CD14-positive monocyte (primary cell): ENCODE measurements at regions not wholly inside any gene's neighbourhood (a gene's known extent, or its start where the extent isn't known, plus 50 kb on each side); places are given as distances from the start of the nearest gene placed in this dataset.

Experiments used
- DNase-seq, 3 donors: peaks; one replicate each; pipeline ENCODE4 v3.0.0-alpha.2; 2011 to 2022
- H2AFZ ChIP-seq: 2 replicates; pipeline ENCODE4 v1.6.0; 2012; ENCODE audit warnings: mild to moderate bottlenecking, low read depth, low read length, inconsistent platforms; ENCODE audit not compliant: insufficient read depth, poor library complexity, severe bottlenecking
- H3K27ac ChIP-seq, 2 donors: 1 replicate in 1 of 2; 2 replicates in 1 of 2; pipeline ENCODE4 v1.5.1; 2012 to 2013; ENCODE audit warnings: low read length in 2 of 2, control low read depth in 1 of 2, inconsistent platforms in 1 of 2, low read depth in 1 of 2, mild to moderate bottlenecking in 1 of 2
- H3K27me3 ChIP-seq, 2 donors: one replicate each; pipeline versions ENCODE4 v1.6.0 to v1.6.1; 2011 to 2013; ENCODE audit warnings: low read length in 2 of 2; ENCODE audit not compliant: control insufficient read depth in 2 of 2, insufficient read depth in 2 of 2
- H3K36me3 ChIP-seq, 2 donors: replicated peaks in 1 of 2; 1 replicate in 1 of 2; 2 replicates in 1 of 2; pipeline versions ENCODE4 v1.5.1 to v1.6.1; 2012 to 2013; ENCODE audit warnings: low read length in 2 of 2, control low read depth in 1 of 2, inconsistent platforms in 1 of 2, mild to moderate bottlenecking in 1 of 2; ENCODE audit not compliant: insufficient read depth in 2 of 2, control insufficient read depth in 1 of 2
- H3K4me1 ChIP-seq, 2 donors: 1 replicate in 1 of 2; 2 replicates in 1 of 2; pipeline versions ENCODE4 v1.5.1 to v1.6.1; 2012 to 2013; ENCODE audit warnings: low read length in 2 of 2, control low read depth in 1 of 2, inconsistent platforms in 1 of 2, mild to moderate bottlenecking in 1 of 2, moderate library complexity in 1 of 2; ENCODE audit not compliant: insufficient read depth in 2 of 2, control insufficient read depth in 1 of 2
- H3K4me2 ChIP-seq: replicated peaks from 2 replicates; pipeline ENCODE3; 2012; ENCODE audit warnings: low read length, moderate library complexity, mild to moderate bottlenecking; ENCODE audit not compliant: poor library complexity, severe bottlenecking; ENCODE audit errors: extremely low read depth
- H3K4me3 ChIP-seq, 3 experiments: fragments of 200-600 bp in 1 of 3; sonication (generic) in 1 of 3; replicated peaks in 1 of 3; 1 replicate in 2 of 3; 2 replicates in 1 of 3; pipeline ENCODE4 v1.5.1; 2011 to 2013; ENCODE audit warnings: low read length in 3 of 3, mild to moderate bottlenecking in 3 of 3, control low read depth in 2 of 3, low read depth in 2 of 3, inconsistent platforms in 1 of 3, moderate library complexity in 1 of 3
- H3K79me2 ChIP-seq: 2 replicates; pipeline ENCODE4 v1.6.0; 2012; ENCODE audit warnings: mild to moderate bottlenecking, control low read depth, inconsistent platforms, low read length, moderate library complexity; ENCODE audit not compliant: insufficient read depth
- H3K9ac ChIP-seq: 2 replicates; pipeline ENCODE4 v1.6.0; 2017; ENCODE audit warnings: low read length, mild to moderate bottlenecking; ENCODE audit not compliant: insufficient read depth, poor library complexity, severe bottlenecking
- H3K9me3 ChIP-seq, 2 donors: replicated peaks in 1 of 2; 1 replicate in 1 of 2; 2 replicates in 1 of 2; pipeline versions ENCODE4 v1.5.1 to v1.6.1; 2012 to 2013; ENCODE audit warnings: low read length in 2 of 2, control low read depth in 1 of 2; ENCODE audit not compliant: control insufficient read depth in 1 of 2, insufficient read depth in 1 of 2
- H4K20me1 ChIP-seq: 2 replicates; pipeline ENCODE4 v1.6.0; 2012; ENCODE audit warnings: mild to moderate bottlenecking, low read length, control low read depth, moderate library complexity; ENCODE audit not compliant: insufficient read depth
- H3K27ac Mint-ChIP-seq, 7 donors: one replicate each; pipeline ENCODE4 v1.8.0; 2020; ENCODE audit warnings: mild to moderate bottlenecking in 7 of 7, mixed read lengths in 7 of 7, moderate library complexity in 6 of 7, inconsistent platforms in 2 of 7
- H3K27me3 Mint-ChIP-seq, 3 donors: one replicate each; pipeline ENCODE4 v1.8.0; 2021 to 2022; ENCODE audit warnings: low read depth in 3 of 3, mild to moderate bottlenecking in 3 of 3, mixed read lengths in 3 of 3, moderate library complexity in 3 of 3, inconsistent platforms in 1 of 3
- H3K36me3 Mint-ChIP-seq, 2 donors: one replicate each; pipeline ENCODE4 v1.8.0; 2020; ENCODE audit warnings: mixed read lengths in 2 of 2, inconsistent platforms in 1 of 2, mild to moderate bottlenecking in 1 of 2
- H3K4me1 Mint-ChIP-seq: one replicate; pipeline ENCODE4 v1.8.0; 2020; ENCODE audit warnings: mild to moderate bottlenecking, mixed read lengths
- H3K4me3 Mint-ChIP-seq, 2 donors: one replicate each; pipeline ENCODE4 v1.8.0; 2020; ENCODE audit warnings: mild to moderate bottlenecking in 2 of 2, mixed read lengths in 2 of 2, moderate library complexity in 1 of 2
- H3K9me3 Mint-ChIP-seq, 7 donors: one replicate each; pipeline ENCODE4 v1.8.0; 2020 to 2022; ENCODE audit warnings: mixed read lengths in 7 of 7, mild to moderate bottlenecking in 6 of 7, moderate library complexity in 6 of 7, inconsistent platforms in 2 of 7
- CTCF ChIP-seq: fragments of 200-600 bp; IDR thresholded peaks from one replicate; pipeline ENCODE4 v1.8.0; 2022; ENCODE audit warnings: antibody characterized with exemption, mild to moderate bottlenecking
- WGBS: methylation state at CpG from one replicate; pipeline ENCODE4 v1.1.5; 2013; ENCODE audit warnings: missing lambda C conversion rate; ENCODE audit not compliant: insufficient coverage; 5-methylcytosine and 5-hydroxymethylcytosine counted together
- intact Hi-C, 2 donors: fragments of 100-400 bp; cut with micrococcal nuclease; formaldehyde crosslinking; loops; one replicate each; pipeline versions ENCODE4 v1.15.0 to v1.15.1; 2023

GRCh38 chr2:226450141-226450540 is 349.5 kb downstream of the IRS1 start:
- no peak overlapping the region for H3K4me3 ChIP-seq
- peaks cover 8 to 16% of the 10 kb centered on the region in 2 donors for H3K9me3 ChIP-seq
- Mint-ChIP-seq H3K9me3 (peaks cover 8 to 18% (median 11%) of the 10 kb centered on the region in 7 donors), H3K27me3 (peaks cover 0 to 9% (median 5%) of the 10 kb centered on the region in 3 donors), H3K4me3 (no peak overlapping the region), H3K36me3 (no peaks in the 10 kb centered on the region), H3K4me1 (no peaks in the 10 kb centered on the region), H3K27ac (no peak overlapping the region)
- H3K36me3 ChIP-seq = no peaks in the 10 kb centered on the region
- no peak overlapping the region for H2AFZ ChIP-seq
- H3K4me1 ChIP-seq = no peaks in the 10 kb centered on the region
- no peaks in the 10 kb centered on the region for H3K79me2 ChIP-seq
- peaks cover 1 to 9% of the 10 kb centered on the region in 2 donors for H3K27me3 ChIP-seq
- no peak overlapping the region for H3K4me2 ChIP-seq
- intact Hi-C loops = no loop called here
- H4K20me1 ChIP-seq = no peaks in the 10 kb centered on the region
- DNase-seq = no peak
- H3K27ac ChIP-seq = no peak overlapping the region
- TF ChIP-seq CTCF = no peak
- WGBS = no CpG with 5 or more reads among the region's 6 CpGs
- no peak overlapping the region for H3K9ac ChIP-seq

GRCh38 chr2:226447338-226448300 is 352.0 kb downstream of the IRS1 start:
- H3K79me2 ChIP-seq = no peaks in the 10 kb centered on the region
- Mint-ChIP-seq H3K27ac (no peak overlapping the region), H3K4me3 (no peak overlapping the region), H3K9me3 (peaks cover 3 to 8% (median 7%) of the 10 kb centered on the region in 7 donors), H3K27me3 (peaks cover 0 to 8% (median 7%) of the 10 kb centered on the region in 3 donors), H3K4me1 (no peaks in the 10 kb centered on the region), H3K36me3 (no peaks in the 10 kb centered on the region)
- no peak overlapping the region for H3K4me2 ChIP-seq
- H3K9me3 ChIP-seq = no peaks in the 10 kb centered on the region
- no peaks in the 10 kb centered on the region for H4K20me1 ChIP-seq
- H3K27me3 ChIP-seq = peaks cover 3 to 11% of the 10 kb centered on the region in 2 donors
- H3K9ac ChIP-seq = no peak overlapping the region
- intact Hi-C loops = no loop called here
- no peak overlapping the region for H3K4me3 ChIP-seq
- H3K4me1 ChIP-seq = no peaks in the 10 kb centered on the region
- H3K27ac ChIP-seq = no peak overlapping the region
- 97% methylated on average over 3 of the region's 5 CpGs for WGBS
- no peak for DNase-seq
- TF ChIP-seq CTCF = no peak
- no peaks in the 10 kb centered on the region for H3K36me3 ChIP-seq
- no peak overlapping the region for H2AFZ ChIP-seq
